Liver (tissue), 7 donors: ENCODE measurements at regions not wholly inside any gene's neighbourhood (a gene's known extent, or its start where the extent isn't known, plus 50 kb on each side); places are given as distances from the start of the nearest gene placed in this dataset.

Experiments
- DNase-seq: peaks from one replicate; pipeline ENCODE4 v3.0.0-alpha.2; 2017; ENCODE audit warnings: low spot score
- H3K27ac ChIP-seq, 2 donors: one replicate each; pipeline ENCODE4 v1.7.0; 2013; ENCODE audit warnings: inconsistent platforms in 2 of 2, low read length in 2 of 2, control low read depth in 1 of 2, low read depth in 1 of 2, mild to moderate bottlenecking in 1 of 2
- H3K27me3 ChIP-seq, 4 donors: one replicate each; pipeline versions ENCODE4 v1.6.1 to v1.7.0; 2013; ENCODE audit warnings: low read length in 3 of 4, inconsistent platforms in 1 of 4, mild to moderate bottlenecking in 1 of 4, moderate library complexity in 1 of 4; ENCODE audit not compliant: control insufficient read depth in 4 of 4, insufficient read depth in 4 of 4
- H3K36me3 ChIP-seq, 4 donors: one replicate each; pipeline versions ENCODE4 v1.6.1 to v1.7.0; 2013; ENCODE audit warnings: low read length in 3 of 4, mild to moderate bottlenecking in 3 of 4, low read depth in 1 of 4, moderate library complexity in 1 of 4; ENCODE audit not compliant: control insufficient read depth in 4 of 4, insufficient read depth in 3 of 4
- H3K4me1 ChIP-seq, 4 donors: one replicate each; pipeline versions ENCODE4 v1.6.1 to v1.7.0; 2013; ENCODE audit warnings: low read length in 3 of 4, mild to moderate bottlenecking in 3 of 4, moderate library complexity in 1 of 4; ENCODE audit not compliant: control insufficient read depth in 4 of 4, insufficient read depth in 4 of 4
- H3K4me3 ChIP-seq, 3 donors: one replicate each; pipeline versions ENCODE4 v1.6.1 to v1.7.0; 2013; ENCODE audit warnings: low read length in 3 of 3, control low read depth in 1 of 3, low read depth in 1 of 3, mild to moderate bottlenecking in 1 of 3
- H3K9ac ChIP-seq, 2 donors: one replicate each; pipeline ENCODE4 v1.7.0; 2013; ENCODE audit warnings: low read length in 2 of 2, mild to moderate bottlenecking in 2 of 2, moderate library complexity in 2 of 2, control low read depth in 1 of 2, low read depth in 1 of 2
- H3K9me3 ChIP-seq, 4 donors: one replicate each; pipeline versions ENCODE4 v1.6.1 to v1.7.0; 2013; ENCODE audit warnings: low read length in 3 of 4; ENCODE audit not compliant: control insufficient read depth in 4 of 4
- EGR1 ChIP-seq, 2 donors: IDR thresholded peaks; 2 replicates each; pipeline ENCODE4 v1.6.1; 2016 to 2018; ENCODE audit warnings: antibody characterized with exemption in 2 of 2, low read depth in 2 of 2
- FOXA1 ChIP-seq: IDR thresholded peaks from 2 replicates; pipeline ENCODE4 v1.6.1; 2016; ENCODE audit warnings: antibody characterized with exemption
- FOXA2 ChIP-seq: IDR thresholded peaks from 2 replicates; pipeline ENCODE4 v1.6.1; 2016; ENCODE audit warnings: antibody characterized with exemption
- GABPA ChIP-seq, 2 donors: IDR thresholded peaks in 1 of 2; conservative IDR thresholded peaks in 1 of 2; 2 replicates each; pipeline ENCODE4 v1.6.1; 2016; ENCODE audit warnings: antibody characterized with exemption in 2 of 2, mild to moderate bottlenecking in 1 of 2, moderate library complexity in 1 of 2
- HNF4A ChIP-seq, 2 donors: conservative IDR thresholded peaks; 2 replicates each; pipeline ENCODE4 v1.6.1; 2016; ENCODE audit warnings: antibody characterized with exemption in 2 of 2, mild to moderate bottlenecking in 2 of 2
- HNF4G ChIP-seq: IDR thresholded peaks from 2 replicates; pipeline ENCODE4 v1.6.1; 2016; ENCODE audit warnings: antibody characterized with exemption
- JUND ChIP-seq, 2 donors: IDR thresholded peaks; 2 replicates each; pipeline ENCODE4 v1.6.1; 2016; ENCODE audit warnings: antibody characterized with exemption in 2 of 2
- NR2F2 ChIP-seq: IDR thresholded peaks from 2 replicates; pipeline ENCODE4 v1.6.1; 2016; ENCODE audit warnings: antibody characterized with exemption
- RAD21 ChIP-seq, 2 donors: IDR thresholded peaks; 2 replicates each; pipeline ENCODE4 v1.6.1; 2016; ENCODE audit warnings: antibody characterized with exemption in 2 of 2, mild to moderate bottlenecking in 2 of 2
- REST ChIP-seq: IDR thresholded peaks from 2 replicates; pipeline ENCODE4 v1.6.1; 2016; ENCODE audit warnings: antibody characterized with exemption, mild to moderate bottlenecking
- RXRA ChIP-seq, 2 donors: IDR thresholded peaks; 2 replicates each; pipeline ENCODE4 v1.6.1; 2017 to 2018; ENCODE audit warnings: antibody characterized with exemption in 2 of 2, mild to moderate bottlenecking in 1 of 2
- SP1 ChIP-seq: IDR thresholded peaks from 2 replicates; pipeline ENCODE4 v1.6.1; 2018; ENCODE audit warnings: antibody characterized with exemption, mild to moderate bottlenecking
- TAF1 ChIP-seq: conservative IDR thresholded peaks from 2 replicates; pipeline ENCODE4 v1.6.1; 2016; ENCODE audit warnings: antibody characterized with exemption, mild to moderate bottlenecking
- YY1 ChIP-seq: IDR thresholded peaks from 2 replicates; pipeline ENCODE4 v1.6.1; 2016; ENCODE audit warnings: antibody characterized with exemption, mild to moderate bottlenecking
- WGBS: extraction: QIAGEN DNeasy Blood & Tissue Kit; methylation state at CpG from one replicate; pipeline ENCODE4 v1.1.7; 2013; 5-methylcytosine and 5-hydroxymethylcytosine counted together
- TF ChIP-seq, protein P1 (sequence below): IDR thresholded peaks from 2 replicates; pipeline ENCODE4 v1.6.1; 2016; ENCODE audit warnings: antibody characterized with exemption
- TF ChIP-seq, protein P2 (sequence below): IDR thresholded peaks from 2 replicates; pipeline ENCODE4 v1.6.1; 2016; ENCODE audit warnings: antibody characterized with exemption
- donor health status: healthy.
- donor health status: healthy.
- donor health status: healthy.
- donor health status: healthy.

DNA sequence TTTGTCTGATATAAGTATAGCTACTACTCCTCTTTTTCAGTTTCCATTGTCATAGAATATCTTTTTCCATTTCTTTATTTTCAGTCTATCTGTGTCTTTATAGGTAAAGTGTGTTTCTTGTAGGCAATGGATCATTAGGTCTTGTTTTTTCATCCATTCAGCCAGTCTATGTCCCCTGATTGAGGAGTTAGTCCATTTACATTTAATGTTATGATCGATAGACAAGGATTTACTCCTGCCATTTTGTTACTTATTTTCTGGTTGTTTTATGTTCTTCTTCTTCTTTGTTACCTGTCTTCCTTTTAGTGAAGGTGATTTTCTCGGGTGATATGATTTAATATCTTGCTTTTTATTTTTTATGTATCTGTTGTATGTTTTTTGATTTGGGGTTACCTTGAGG lies 169.0 kb downstream of the BARX1 start:
- H3K27me3 ChIP-seq = peaks cover 0 to 3% (median 0%) of the 10 kb centered on the region in 4 donors
- TF ChIP-seq JUND (IDR thresholded peaks at IDR 0.05) (no peak), TAF1 (no peak), EGR1 (IDR thresholded peaks at IDR 0.05; ENCODE audit: low read depth in 2 of 2) (no peak), REST (no peak), GABPA (IDR thresholded peaks at IDR 0.05 in 1 of 2, conservative IDR thresholded peaks at IDR 0.05 in 1 of 2) (no peak), RAD21 (IDR thresholded peaks at IDR 0.05) (no peak), HNF4A (conservative IDR thresholded peaks at IDR 0.05) (no peak), FOXA1 (no peak), HNF4G (no peak), RXRA (IDR thresholded peaks at IDR 0.05) (no peak), NR2F2 (no peak), FOXA2 (no peak), SP1 (no peak)
- TF ChIP-seq, protein P1, sequence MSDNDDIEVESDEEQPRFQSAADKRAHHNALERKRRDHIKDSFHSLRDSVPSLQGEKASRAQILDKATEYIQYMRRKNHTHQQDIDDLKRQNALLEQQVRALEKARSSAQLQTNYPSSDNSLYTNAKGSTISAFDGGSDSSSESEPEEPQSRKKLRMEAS = no peak
- DNase-seq = no peak
- H3K4me3 ChIP-seq = no peak overlapping the region
- H3K36me3 ChIP-seq = no peaks in the 10 kb centered on the region
- peaks cover 0 to 11% (median 3%) of the 10 kb centered on the region in 4 donors for H3K9me3 ChIP-seq
- H3K9ac ChIP-seq = no peak overlapping the region
- no peak overlapping the region for H3K27ac ChIP-seq
- no peaks in the 10 kb centered on the region for H3K4me1 ChIP-seq
- 79% methylated on average over 2 of the region's 2 CpGs for WGBS

DNA sequence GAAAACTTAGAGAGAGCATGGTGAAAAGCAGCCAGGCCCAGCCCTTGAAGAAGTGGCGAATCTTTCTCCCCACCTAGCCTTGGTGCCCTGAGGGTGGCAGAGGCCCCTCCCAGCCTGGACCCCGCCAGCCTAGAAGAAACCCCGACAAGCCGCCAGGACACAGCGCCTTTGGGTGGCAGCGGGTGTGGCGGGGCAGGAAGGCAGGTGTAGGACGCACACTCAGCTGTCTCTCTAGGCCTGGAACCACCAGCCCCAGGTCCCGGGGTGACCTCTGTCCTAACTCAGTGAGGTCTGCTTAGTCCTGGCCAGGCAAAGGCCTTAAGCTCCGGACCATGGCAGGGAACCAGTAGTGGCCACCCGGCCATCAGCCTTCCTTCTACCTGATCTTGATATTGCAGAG lies 178.3 kb downstream of the BARX1 start:
- no peak overlapping the region for H3K4me3 ChIP-seq
- no peaks in the 10 kb centered on the region for H3K4me1 ChIP-seq
- 91% methylated on average over 11 of the region's 11 CpGs for WGBS
- no peaks in the 10 kb centered on the region for H3K27me3 ChIP-seq
- no peaks in the 10 kb centered on the region for H3K9me3 ChIP-seq
- TF ChIP-seq FOXA1 (no peak), NR2F2 (no peak), TAF1 (no peak)
- H3K9ac ChIP-seq = no peak overlapping the region
- no peak for DNase-seq
- no peak overlapping the region for H3K27ac ChIP-seq
- H3K36me3 ChIP-seq = no peaks in the 10 kb centered on the region

DNA sequence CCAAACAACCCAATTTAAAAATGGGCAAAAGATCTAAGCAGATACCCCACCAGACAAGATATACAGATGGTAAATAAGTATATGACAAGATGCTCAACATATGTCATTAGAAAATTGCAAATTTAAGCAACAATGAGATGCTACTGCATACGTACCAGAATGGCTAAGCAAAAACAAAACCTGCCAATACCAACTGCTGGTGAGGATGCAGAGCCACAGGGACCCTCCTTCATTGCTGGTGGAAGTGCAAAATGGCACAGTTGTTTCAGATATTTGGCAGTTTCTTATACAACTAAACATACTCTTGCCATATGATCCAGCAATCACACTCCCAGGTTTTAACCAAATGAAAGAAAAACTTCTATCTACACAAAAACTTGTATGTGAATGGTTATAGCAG lies 178.9 kb downstream of the BARX1 start:
- Histone ChIP-seq H3K9ac (no peak overlapping the region), H3K27me3 (no peaks in the 10 kb centered on the region), H3K9me3 (no peaks in the 10 kb centered on the region), H3K4me1 (no peaks in the 10 kb centered on the region), H3K36me3 (no peaks in the 10 kb centered on the region), H3K27ac (no peak overlapping the region), H3K4me3 (no peak overlapping the region)
- no peak for DNase-seq
- TF ChIP-seq FOXA2 (no peak), SP1 (no peak), RXRA (IDR thresholded peaks at IDR 0.05) (no peak), GABPA (IDR thresholded peaks at IDR 0.05 in 1 of 2, conservative IDR thresholded peaks at IDR 0.05 in 1 of 2) (no peak), YY1 (no peak), FOXA1 (no peak), EGR1 (IDR thresholded peaks at IDR 0.05; ENCODE audit: low read depth in 2 of 2) (no peak), HNF4A (conservative IDR thresholded peaks at IDR 0.05) (no peak), REST (no peak), RAD21 (IDR thresholded peaks at IDR 0.05) (no peak), TAF1 (no peak), JUND (IDR thresholded peaks at IDR 0.05) (no peak)
- TF ChIP-seq, protein P2, sequence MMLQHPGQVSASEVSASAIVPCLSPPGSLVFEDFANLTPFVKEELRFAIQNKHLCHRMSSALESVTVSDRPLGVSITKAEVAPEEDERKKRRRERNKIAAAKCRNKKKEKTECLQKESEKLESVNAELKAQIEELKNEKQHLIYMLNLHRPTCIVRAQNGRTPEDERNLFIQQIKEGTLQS = no peak
- TF ChIP-seq, protein P1 = no peak
- WGBS = 81% methylated on average over 1 of the region's 1 CpG
